ENCODE measurements at regions not wholly inside any gene's neighbourhood (a gene's known extent, or its start where the extent isn't known, plus 50 kb on each side); places are given as distances from the start of the nearest gene placed in this dataset.

GRCh38 chr7:11233871-11234270 lies 260.2 kb downstream of the PHF14 start:
- CTCF ChIA-PET: no interaction called here
- no peaks in the 10 kb centered on the region for H4K20me1 ChIP-seq (ENCODE audit: insufficient read depth)
- H3K4me3 ChIP-seq (replicated peaks in 1 of 2; ENCODE audit: low read depth in 1 of 2, low read length in 2 of 2): no peak overlapping the region
- POLR2A ChIA-PET: no interaction called here
- no peak for ATAC-seq
- no peaks in the 10 kb centered on the region for H3K79me2 ChIP-seq (ENCODE audit: insufficient read depth, low read length)
- no peak overlapping the region for H2AFZ ChIP-seq (ENCODE audit: low read depth, low read length, poor library complexity, severe bottlenecking)
- H3K27me3 ChIP-seq (ENCODE audit: insufficient read depth, low read length): no peaks in the 10 kb centered on the region
- BruUV-seq (replicated peaks): no TSS peak
- intact Hi-C loops (cut with micrococcal nuclease): no loop called here
- no peaks in the 10 kb centered on the region for H3K4me1 ChIP-seq (ENCODE audit: control insufficient read depth in 1 of 2, insufficient read depth in 2 of 2, low read length in 2 of 2)
- no peaks in the 10 kb centered on the region for H3K9me2 ChIP-seq (ENCODE audit: insufficient read depth)
- no peak for DNase-seq (ENCODE audit: low read depth, low spot score)
- RAD21 ChIA-PET (ENCODE audit: low non-redundant PET in 1 of 2, low total read pairs in 2 of 2, uncharacterized antibody in 2 of 2, unreplicated experiment in 2 of 2): no interaction called here
- no peak overlapping the region for H3K4me2 ChIP-seq (ENCODE audit: low read length)
- no peak for TF ChIP-seq JUND (IDR thresholded peaks at IDR 0.05)
- no peak for TF ChIP-seq RAD21 (IDR thresholded peaks at IDR 0.05; ENCODE audit: low read depth)
- TF ChIP-seq CTCF (IDR thresholded peaks at IDR 0.05 in 2 of 3, conservative IDR thresholded peaks at IDR 0.05 in 1 of 3; ENCODE audit: borderline replicate concordance in 1 of 3, insufficient read depth in 1 of 3, low read depth in 2 of 3, low read length in 2 of 3): no peak
- TF ChIP-seq MAX (IDR thresholded peaks at IDR 0.05): no peak
- no peak for TF ChIP-seq TCF7L2 (IDR thresholded peaks at IDR 0.05; ENCODE audit: borderline replicate concordance, extremely low read depth, insufficient read depth, insufficient read length)
- TF ChIP-seq SP1 (IDR thresholded peaks at IDR 0.05; ENCODE audit: low read depth): no peak
- TF ChIP-seq ELF1 (IDR thresholded peaks at IDR 0.05; ENCODE audit: borderline replicate concordance, low read depth): no peak
- TF ChIP-seq YY1 (IDR thresholded peaks at IDR 0.05; ENCODE audit: extremely low read depth, insufficient replicate concordance, low read depth, low read length): no peak
- TF ChIP-seq SRF (IDR thresholded peaks at IDR 0.05; ENCODE audit: low read depth): no peak
- no peak for TF ChIP-seq POLR2A (IDR thresholded peaks at IDR 0.05; ENCODE audit: borderline replicate concordance, extremely low read depth, insufficient read depth, insufficient read length)
- TF ChIP-seq EZH2phosphoT487 (IDR thresholded peaks at IDR 0.05; ENCODE audit: borderline replicate concordance): no peak
- TF ChIP-seq SIN3A (IDR thresholded peaks at IDR 0.05; ENCODE audit: low read depth): no peak
- no peak for TF ChIP-seq FOSL1 (IDR thresholded peaks at IDR 0.05; ENCODE audit: low read depth)
- no peak for TF ChIP-seq CBX3 (IDR thresholded peaks at IDR 0.05; ENCODE audit: low read depth)
- no peak for TF ChIP-seq REST (IDR thresholded peaks at IDR 0.05; ENCODE audit: low read depth)
- no peak for TF ChIP-seq ZFX (IDR thresholded peaks at IDR 0.05)
- no peak for TF ChIP-seq POLR2AphosphoS5 (IDR thresholded peaks at IDR 0.05; ENCODE audit: low read depth, low read length)
- no peak for TF ChIP-seq ZBTB33 (IDR thresholded peaks at IDR 0.05; ENCODE audit: extremely low read depth, insufficient replicate concordance, low read length)
- no peaks in the 10 kb centered on the region for H3K9me3 ChIP-seq (ENCODE audit: control insufficient read depth in 1 of 2, insufficient read depth in 1 of 2, low read depth in 1 of 2, low read length in 2 of 2)
- H3K9ac ChIP-seq (ENCODE audit: low read length): no peak overlapping the region
- no peaks in the 10 kb centered on the region for H3K36me3 ChIP-seq (ENCODE audit: control insufficient read depth in 1 of 2, insufficient read depth in 2 of 2, low read length in 2 of 2)
- no peak overlapping the region for H3K27ac ChIP-seq (ENCODE audit: low read depth, low read length)

Measured in HCT116 (cell line).